ENCODE measurements at regions not wholly inside any gene's neighbourhood (a gene's known extent, or its start where the extent isn't known, plus 50 kb on each side); places are given as distances from the start of the nearest gene placed in this dataset.
"Not testable (repeated sequence)": the region's sequence is repeated elsewhere in the genome, so short reads cannot be mapped to it uniquely, and the experiment has no call there.

GRCh38 chr17:22119016-22119415 is 426.7 kb downstream of the KCNJ18 start:
- not testable (repeated sequence) for H3K4me3 Mint-ChIP-seq, H3K4me1 Mint-ChIP-seq, H3K9me3 Mint-ChIP-seq

GRCh38 chr17:22119751-22120150 is 427.4 kb downstream of the KCNJ18 start:
- not testable (repeated sequence) for H3K9me3 Mint-ChIP-seq, H3K27me3 Mint-ChIP-seq, H3K27ac Mint-ChIP-seq, H3K4me1 Mint-ChIP-seq, H3K36me3 Mint-ChIP-seq, H3K4me3 Mint-ChIP-seq, DNase-seq

More at GRCh38 chr17:22119016-22119415, 426.7 kb downstream of the KCNJ18 start:
- DNase-seq, H3K36me3 Mint-ChIP-seq, H3K27ac Mint-ChIP-seq, H3K27me3 Mint-ChIP-seq: not testable (repeated sequence)

GRCh38 chr17:22123536-22124281 is 431.4 kb downstream of the KCNJ18 start:
- Mint-ChIP-seq H3K27me3 (no peaks in the 10 kb centered on the region), H3K4me1 (no peaks in the 10 kb centered on the region), H3K36me3 (no peaks in the 10 kb centered on the region), H3K4me3 (no peak overlapping the region), H3K9me3 (peaks cover 7% of the 10 kb centered on the region), H3K27ac (no peak overlapping the region)
- DNase-seq, result no peak

- no peak overlapping the region for H3K4me3 Mint-ChIP-seq
- no peak for DNase-seq
- H3K27me3 Mint-ChIP-seq, result no peaks in the 10 kb centered on the region
- H3K36me3 Mint-ChIP-seq, result no peaks in the 10 kb centered on the region
- peaks cover 26% of the 10 kb centered on the region for H3K9me3 Mint-ChIP-seq
- H3K4me1 Mint-ChIP-seq, result no peaks in the 10 kb centered on the region
- no peak overlapping the region for H3K27ac Mint-ChIP-seq
Observed at GRCh38 chr17:22128171-22128570, 435.8 kb downstream of the KCNJ18 start.

- H3K27ac Mint-ChIP-seq, result no peak overlapping the region
- no peak overlapping the region for H3K4me3 Mint-ChIP-seq
- H3K36me3 Mint-ChIP-seq, result no peaks in the 10 kb centered on the region
- H3K27me3 Mint-ChIP-seq, result no peaks in the 10 kb centered on the region
- H3K9me3 Mint-ChIP-seq, result peaks cover 27% of the 10 kb centered on the region
- no peak for DNase-seq
- no peaks in the 10 kb centered on the region for H3K4me1 Mint-ChIP-seq
Observed at GRCh38 chr17:22128723-22129122, 436.4 kb downstream of the KCNJ18 start.

- not testable (repeated sequence) for H3K27me3 Mint-ChIP-seq, H3K4me3 Mint-ChIP-seq, H3K27ac Mint-ChIP-seq, DNase-seq, H3K4me1 Mint-ChIP-seq, H3K36me3 Mint-ChIP-seq
- H3K9me3 Mint-ChIP-seq, result peaks cover 28% of the 10 kb centered on the region
Observed at GRCh38 chr17:22129920-22130319, 437.6 kb downstream of the KCNJ18 start.

- no peaks in the 10 kb centered on the region for H3K27me3 Mint-ChIP-seq
- no peak for DNase-seq
- H3K36me3 Mint-ChIP-seq, result no peaks in the 10 kb centered on the region
Observed at GRCh38 chr17:22131740-22132139, 439.4 kb downstream of the KCNJ18 start.

GRCh38 chr17:22138861-22139469 is 446.6 kb downstream of the KCNJ18 start:
- H3K36me3 Mint-ChIP-seq, result no peaks in the 10 kb centered on the region
- no peaks in the 10 kb centered on the region for H3K4me1 Mint-ChIP-seq
- H3K4me3 Mint-ChIP-seq, result no peak overlapping the region
- H3K27me3 Mint-ChIP-seq, result no peaks in the 10 kb centered on the region
- peaks cover 10% of the 10 kb centered on the region for H3K9me3 Mint-ChIP-seq
- H3K27ac Mint-ChIP-seq, result no peak overlapping the region
- DNase-seq, result no peak

More at GRCh38 chr17:22131740-22132139, 439.4 kb downstream of the KCNJ18 start:
- Mint-ChIP-seq H3K27ac (no peak overlapping the region), H3K9me3 (peaks cover 37% of the 10 kb centered on the region), H3K4me1 (no peaks in the 10 kb centered on the region), H3K4me3 (no peak overlapping the region)

- Mint-ChIP-seq H3K4me3 (no peak overlapping the region), H3K27ac (no peak overlapping the region), H3K9me3 (peaks cover 4% of the 10 kb centered on the region), H3K27me3 (no peaks in the 10 kb centered on the region), H3K4me1 (no peaks in the 10 kb centered on the region), H3K36me3 (no peaks in the 10 kb centered on the region)
- no peak for DNase-seq
Observed at GRCh38 chr17:22142091-22142490, 449.8 kb downstream of the KCNJ18 start.

GRCh38 chr17:22145605-22146178 is 453.4 kb downstream of the KCNJ18 start:
- no peak for DNase-seq
- H3K36me3 Mint-ChIP-seq, result no peaks in the 10 kb centered on the region
- H3K4me3 Mint-ChIP-seq, result no peak overlapping the region
- H3K27ac Mint-ChIP-seq, result no peak overlapping the region
- H3K9me3 Mint-ChIP-seq, result peaks cover 7% of the 10 kb centered on the region
- no peaks in the 10 kb centered on the region for H3K4me1 Mint-ChIP-seq
- no peaks in the 10 kb centered on the region for H3K27me3 Mint-ChIP-seq

- H3K4me1 Mint-ChIP-seq, result no peaks in the 10 kb centered on the region
Observed at GRCh38 chr17:22158364-22158763, 466.0 kb downstream of the KCNJ18 start.

GRCh38 chr17:22161376-22161775 is 469.1 kb downstream of the KCNJ18 start:
- Mint-ChIP-seq H3K4me3 (no peak overlapping the region), H3K9me3 (no peaks in the 10 kb centered on the region), H3K27me3 (no peaks in the 10 kb centered on the region), H3K27ac (no peak overlapping the region), H3K36me3 (no peaks in the 10 kb centered on the region), H3K4me1 (no peaks in the 10 kb centered on the region)
- DNase-seq, result no peak

More at GRCh38 chr17:22158364-22158763, 466.0 kb downstream of the KCNJ18 start:
- H3K27me3 Mint-ChIP-seq, result no peaks in the 10 kb centered on the region
- H3K4me3 Mint-ChIP-seq, result no peak overlapping the region
- peaks cover 1% of the 10 kb centered on the region for H3K9me3 Mint-ChIP-seq
- no peaks in the 10 kb centered on the region for H3K36me3 Mint-ChIP-seq
- DNase-seq, result no peak
- H3K27ac Mint-ChIP-seq, result no peak overlapping the region

- H3K4me1 Mint-ChIP-seq, result no peaks in the 10 kb centered on the region
- H3K4me3 Mint-ChIP-seq, result no peak overlapping the region
- peaks cover 7% of the 10 kb centered on the region for H3K9me3 Mint-ChIP-seq
- DNase-seq, result no peak
- no peaks in the 10 kb centered on the region for H3K27me3 Mint-ChIP-seq
- no peaks in the 10 kb centered on the region for H3K36me3 Mint-ChIP-seq
- no peak overlapping the region for H3K27ac Mint-ChIP-seq
Observed at GRCh38 chr17:22171631-22172030, 479.3 kb downstream of the KCNJ18 start.

- H3K4me1 Mint-ChIP-seq, result no peaks in the 10 kb centered on the region
- H3K27ac Mint-ChIP-seq, result no peak overlapping the region
- no peak for DNase-seq
- H3K4me3 Mint-ChIP-seq, result no peak overlapping the region
- no peaks in the 10 kb centered on the region for H3K36me3 Mint-ChIP-seq
- no peaks in the 10 kb centered on the region for H3K27me3 Mint-ChIP-seq
- peaks cover 1% of the 10 kb centered on the region for H3K9me3 Mint-ChIP-seq
Observed at GRCh38 chr17:22193113-22193512, 500.8 kb downstream of the KCNJ18 start.

GRCh38 chr17:22200187-22200586 is 507.9 kb downstream of the KCNJ18 start:
- not testable (repeated sequence) for H3K4me3 Mint-ChIP-seq, DNase-seq, H3K36me3 Mint-ChIP-seq, H3K27ac Mint-ChIP-seq, H3K27me3 Mint-ChIP-seq, H3K4me1 Mint-ChIP-seq
- H3K9me3 Mint-ChIP-seq, result peaks cover 19% of the 10 kb centered on the region

GRCh38 chr17:22202702-22203101 is 510.4 kb downstream of the KCNJ18 start:
- Mint-ChIP-seq H3K9me3 (peaks cover 19% of the 10 kb centered on the region), H3K27me3 (no peaks in the 10 kb centered on the region), H3K36me3 (no peaks in the 10 kb centered on the region), H3K27ac (no peak overlapping the region), H3K4me1 (no peaks in the 10 kb centered on the region), H3K4me3 (no peak overlapping the region)
- no peak for DNase-seq
